Stomach (tissue), 8 donors: ENCODE measurements at regions not wholly inside any gene's neighbourhood (a gene's known extent, or its start where the extent isn't known, plus 50 kb on each side); places are given as distances from the start of the nearest gene placed in this dataset.

Source experiments
- DNase-seq, 2 donors: peaks; one replicate each; pipeline versions ENCODE4 v3.0.0 to v3.0.0-alpha.2; 2013 to 2019
- H3K27ac ChIP-seq, 5 donors: fragments of 200-600 bp in 4 of 5; sonication (generic) in 4 of 5; one replicate each; pipeline ENCODE4 v1.5.1; 2013 to 2019; ENCODE audit warnings: mild to moderate bottlenecking in 1 of 5, moderate library complexity in 1 of 5
- H3K27me3 ChIP-seq, 3 donors: fragments of 200-600 bp; sonication (generic); one replicate each; pipeline ENCODE4 v1.5.1; 2017 to 2019; ENCODE audit warnings: mixed run types in 1 of 3
- H3K36me3 ChIP-seq, 4 donors: fragments of 200-600 bp; sonication (generic); 1 replicate in 3 of 4; 2 replicates in 1 of 4; pipeline ENCODE4 v1.5.1; 2016 to 2019
- H3K4me1 ChIP-seq, 4 donors: fragments of 200-600 bp; sonication (generic); one replicate each; pipeline ENCODE4 v1.5.1; 2016 to 2019
- H3K4me3 ChIP-seq, 4 donors: fragments of 200-600 bp; sonication (generic) in 3 of 4; one replicate each; pipeline ENCODE4 v1.5.1; 2016 to 2019; ENCODE audit warnings: mild to moderate bottlenecking in 1 of 4
- H3K9me3 ChIP-seq, 4 donors: fragments of 200-600 bp; sonication (generic); one replicate each; pipeline ENCODE4 v1.5.1; 2016 to 2019
- EP300 ChIP-seq: sonication (generic); formaldehyde crosslinking; IDR thresholded peaks from one replicate; pipeline ENCODE4 v1.6.1; 2017; ENCODE audit warnings: antibody characterized with exemption
- POLR2A ChIP-seq, 4 donors: fragments of 450-650 bp; IDR thresholded peaks; one replicate each; pipeline ENCODE4 v1.6.1; 2016; ENCODE audit warnings: antibody characterized with exemption in 4 of 4, control low read depth in 2 of 4, mild to moderate bottlenecking in 1 of 4, moderate library complexity in 1 of 4
- POLR2AphosphoS5 ChIP-seq, 3 donors: sonication (generic); formaldehyde crosslinking; IDR thresholded peaks; one replicate each; pipeline ENCODE4 v1.6.1; 2016; ENCODE audit warnings: antibody characterized with exemption in 3 of 3
- WGBS, 5 donors: extraction: QIAGEN DNeasy Blood & Tissue Kit in 3 of 5; methylation state at CpG; one replicate each; pipeline versions ENCODE4 v1.1.5 to v1.1.7; 2013 to 2018; 5-methylcytosine and 5-hydroxymethylcytosine counted together
- intact Hi-C: fragments of 100-400 bp; cut with DNase I; formaldehyde crosslinking; loops from one replicate; pipeline ENCODE4 v1.15.1; 2023; ENCODE audit warnings: low total_unique reads
- TF ChIP-seq, protein P1 (sequence below), 7 experiments: fragments of 450-650 bp in 4 of 7; fragments of 200-600 bp in 3 of 7; sonication (generic) in 3 of 7; IDR thresholded peaks; one replicate each; pipeline ENCODE4 v1.5.1; 2016 to 2019; ENCODE audit warnings: antibody characterized with exemption in 7 of 7, control low read depth in 2 of 7, mild to moderate bottlenecking in 1 of 7
- donor health status: healthy with polysubstance abuse.
- donor health status: Bipolar disorder and iron deficiency.
- donor health status: healthy.

DNA sequence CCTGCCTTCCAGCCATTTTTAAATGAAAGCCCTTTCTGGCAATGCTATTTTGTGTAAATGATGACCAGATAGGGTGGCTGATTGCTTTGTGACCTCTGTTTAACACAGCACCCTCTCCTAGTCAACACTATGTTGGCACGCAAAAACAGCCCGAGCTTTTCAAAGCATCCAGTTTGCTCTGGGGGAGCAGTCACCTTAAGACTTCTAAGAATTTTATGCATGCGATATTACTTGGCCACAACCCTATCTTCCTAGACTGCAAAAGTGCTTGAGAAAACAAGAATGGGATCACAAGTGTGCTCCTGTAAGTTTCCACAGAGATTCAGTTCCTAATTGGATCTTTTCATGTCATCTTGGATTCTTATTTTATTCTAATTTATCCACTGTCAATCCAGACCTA is 294.1 kb downstream of the ATPSCKMT start:
- Histone ChIP-seq H3K27me3 (no peaks in the 10 kb centered on the region), H3K36me3 (no peaks in the 10 kb centered on the region), H3K27ac (no peak overlapping the region), H3K9me3 (peaks cover 0 to 6% (median 0%) of the 10 kb centered on the region in 4 donors), H3K4me1 (no peaks in the 10 kb centered on the region), H3K4me3 (no peak overlapping the region)
- 69 to 78% (median 70%) methylated on average over 3 of the region's 3 CpGs for WGBS, 5 donors
- intact Hi-C loops: no loop called here
- TF ChIP-seq POLR2AphosphoS5 (IDR thresholded peaks at IDR 0.05): no peak
- TF ChIP-seq, protein P1, sequence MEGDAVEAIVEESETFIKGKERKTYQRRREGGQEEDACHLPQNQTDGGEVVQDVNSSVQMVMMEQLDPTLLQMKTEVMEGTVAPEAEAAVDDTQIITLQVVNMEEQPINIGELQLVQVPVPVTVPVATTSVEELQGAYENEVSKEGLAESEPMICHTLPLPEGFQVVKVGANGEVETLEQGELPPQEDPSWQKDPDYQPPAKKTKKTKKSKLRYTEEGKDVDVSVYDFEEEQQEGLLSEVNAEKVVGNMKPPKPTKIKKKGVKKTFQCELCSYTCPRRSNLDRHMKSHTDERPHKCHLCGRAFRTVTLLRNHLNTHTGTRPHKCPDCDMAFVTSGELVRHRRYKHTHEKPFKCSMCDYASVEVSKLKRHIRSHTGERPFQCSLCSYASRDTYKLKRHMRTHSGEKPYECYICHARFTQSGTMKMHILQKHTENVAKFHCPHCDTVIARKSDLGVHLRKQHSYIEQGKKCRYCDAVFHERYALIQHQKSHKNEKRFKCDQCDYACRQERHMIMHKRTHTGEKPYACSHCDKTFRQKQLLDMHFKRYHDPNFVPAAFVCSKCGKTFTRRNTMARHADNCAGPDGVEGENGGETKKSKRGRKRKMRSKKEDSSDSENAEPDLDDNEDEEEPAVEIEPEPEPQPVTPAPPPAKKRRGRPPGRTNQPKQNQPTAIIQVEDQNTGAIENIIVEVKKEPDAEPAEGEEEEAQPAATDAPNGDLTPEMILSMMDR (IDR thresholded peaks at IDR 0.05): no peak
- TF ChIP-seq EP300: no peak
- no peak for TF ChIP-seq POLR2A (IDR thresholded peaks at IDR 0.05)
- no peak for DNase-seq

DNA sequence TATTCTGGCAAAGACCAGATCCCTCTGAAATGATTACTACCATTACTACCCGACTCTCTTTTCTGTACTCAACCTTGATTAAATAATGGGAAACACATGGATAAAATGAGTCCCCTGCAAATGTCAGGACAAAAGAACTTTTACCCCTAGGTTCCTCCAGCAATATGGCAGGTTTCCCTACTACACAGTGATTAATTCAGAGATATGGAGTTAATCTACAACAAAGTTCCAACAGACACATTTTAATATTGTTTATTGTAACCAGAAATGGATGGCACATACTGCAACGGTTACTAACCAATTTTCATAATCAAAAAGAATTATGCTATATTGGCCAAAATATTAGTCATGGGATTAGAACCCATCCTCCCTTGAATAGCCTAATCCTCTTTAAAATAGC is 294.8 kb downstream of the ATPSCKMT start:
- no peak for DNase-seq
- no peak for TF ChIP-seq POLR2AphosphoS5 (IDR thresholded peaks at IDR 0.05)
- TF ChIP-seq, protein P1 (IDR thresholded peaks at IDR 0.05): no peak
- TF ChIP-seq POLR2A (IDR thresholded peaks at IDR 0.05): no peak
- no peak for TF ChIP-seq EP300
- no peaks in the 10 kb centered on the region for H3K4me1 ChIP-seq
- 65 to 79% (median 75%) methylated on average over 2 of the region's 2 CpGs for WGBS, 5 donors
- H3K27me3 ChIP-seq: no peaks in the 10 kb centered on the region
- H3K4me3 ChIP-seq: no peak overlapping the region
- intact Hi-C loops: no loop called here
- no peaks in the 10 kb centered on the region for H3K36me3 ChIP-seq
- H3K27ac ChIP-seq: no peak overlapping the region
- peaks cover 0 to 3% (median 0%) of the 10 kb centered on the region in 4 donors for H3K9me3 ChIP-seq

DNA sequence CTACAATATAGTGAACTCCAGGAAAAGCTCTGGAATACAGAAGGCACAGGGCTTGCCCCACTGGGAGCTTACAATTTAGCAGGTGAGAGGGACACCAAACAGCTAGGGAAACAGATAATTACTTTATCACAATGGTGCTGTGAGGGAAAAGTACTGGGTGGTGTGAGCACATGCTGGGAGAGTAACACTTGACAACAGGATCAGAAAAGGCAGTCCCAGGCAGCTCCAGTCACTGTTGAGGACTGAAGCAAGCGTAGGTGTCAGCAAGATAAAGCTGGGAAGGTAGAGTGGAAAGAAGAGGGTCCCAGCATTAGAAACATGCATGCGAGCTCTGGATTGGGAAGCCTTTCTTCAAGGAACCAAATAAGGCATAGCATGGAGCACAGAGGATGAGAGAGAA is 296.0 kb downstream of the ATPSCKMT start:
- WGBS, 5 donors: 58 to 73% (median 64%) methylated on average over 2 of the region's 2 CpGs
- Histone ChIP-seq H3K36me3 (no peaks in the 10 kb centered on the region), H3K4me1 (no peaks in the 10 kb centered on the region), H3K4me3 (no peak overlapping the region), H3K9me3 (no peaks in the 10 kb centered on the region), H3K27ac (no peak overlapping the region), H3K27me3 (no peaks in the 10 kb centered on the region)
- intact Hi-C loops: no loop called here
- no peak for DNase-seq
- no peak for TF ChIP-seq POLR2AphosphoS5 (IDR thresholded peaks at IDR 0.05)
- no peak for TF ChIP-seq POLR2A (IDR thresholded peaks at IDR 0.05)
- TF ChIP-seq, protein P1 (IDR thresholded peaks at IDR 0.05): no peak
- TF ChIP-seq EP300: no peak

- Histone ChIP-seq H3K36me3 (no peaks in the 10 kb centered on the region), H3K27ac (no peak overlapping the region), H3K4me1 (no peaks in the 10 kb centered on the region), H3K4me3 (no peak overlapping the region), H3K9me3 (no peaks in the 10 kb centered on the region), H3K27me3 (no peaks in the 10 kb centered on the region)
- intact Hi-C loops: no loop called here
- no peak for TF ChIP-seq EP300
- TF ChIP-seq POLR2A (IDR thresholded peaks at IDR 0.05): no peak
- TF ChIP-seq, protein P1 (IDR thresholded peaks at IDR 0.05): no peak
- TF ChIP-seq POLR2AphosphoS5 (IDR thresholded peaks at IDR 0.05): no peak
- WGBS, 5 donors: 61 to 67% (median 65%) methylated on average over 6 of the region's 6 CpGs
- no peak for DNase-seq
Measured at GRCh38 chr5:9951865-9952516, 297.7 kb downstream of the ATPSCKMT start.
